Spleen (tissue), 11 donors: ENCODE measurements at regions not wholly inside any gene's neighbourhood (a gene's known extent, or its start where the extent isn't known, plus 50 kb on each side); places are given as distances from the start of the nearest gene placed in this dataset.
"Not testable (repeated sequence)": the region's sequence is repeated elsewhere in the genome, so short reads cannot be mapped to it uniquely, and the experiment has no call there.

Source experiments
- DNase-seq: peaks from one replicate; pipeline ENCODE4 v3.0.0-alpha.2; 2020
- H3K27ac ChIP-seq, 8 donors: fragments of 200-600 bp; sonication (generic) in 7 of 8; 1 replicate in 4 of 8; 2 replicates in 4 of 8; pipeline versions ENCODE4 v1.5.0 to v1.8.0; 2016 to 2021; ENCODE audit warnings: inconsistent platforms in 4 of 8, mild to moderate bottlenecking in 4 of 8, moderate library complexity in 1 of 8
- H3K27me3 ChIP-seq, 7 donors: fragments of 200-600 bp; sonication (generic) in 6 of 7; replicated peaks in 1 of 7; 1 replicate in 4 of 7; 2 replicates in 3 of 7; pipeline versions ENCODE4 v1.5.0 to v1.8.0; 2016 to 2021; ENCODE audit warnings: inconsistent platforms in 3 of 7, mild to moderate bottlenecking in 1 of 7
- H3K36me3 ChIP-seq, 6 donors: fragments of 200-600 bp; sonication (generic) in 5 of 6; 1 replicate in 4 of 6; 2 replicates in 2 of 6; pipeline versions ENCODE4 v1.5.0 to v1.8.0; 2016 to 2021; ENCODE audit warnings: inconsistent platforms in 2 of 6
- H3K4me1 ChIP-seq, 6 donors: fragments of 200-600 bp; sonication (generic) in 5 of 6; 1 replicate in 3 of 6; 2 replicates in 3 of 6; pipeline versions ENCODE4 v1.5.0 to v1.8.0; 2016 to 2021; ENCODE audit warnings: inconsistent platforms in 3 of 6
- H3K4me3 ChIP-seq, 8 donors: fragments of 200-600 bp; sonication (generic) in 7 of 8; 1 replicate in 4 of 8; 2 replicates in 4 of 8; pipeline versions ENCODE4 v1.5.0 to v1.8.0; 2016 to 2021; ENCODE audit warnings: inconsistent platforms in 4 of 8, mild to moderate bottlenecking in 4 of 8, moderate library complexity in 2 of 8
- H3K9me3 ChIP-seq, 8 donors: fragments of 200-600 bp; sonication (generic) in 7 of 8; 1 replicate in 4 of 8; 2 replicates in 4 of 8; pipeline versions ENCODE4 v1.5.0 to v1.8.0; 2016 to 2021; ENCODE audit warnings: inconsistent platforms in 4 of 8
- POLR2A ChIP-seq, 3 donors: fragments of 450-650 bp; IDR thresholded peaks; one replicate each; pipeline ENCODE4 v1.5.1; 2017; ENCODE audit warnings: antibody characterized with exemption in 3 of 3, mild to moderate bottlenecking in 1 of 3
- POLR2AphosphoS5 ChIP-seq, 3 donors: sonication (generic); formaldehyde crosslinking; IDR thresholded peaks; one replicate each; pipeline ENCODE4 v1.5.1; 2017; ENCODE audit warnings: antibody characterized with exemption in 3 of 3
- WGBS, 5 donors: extraction: QIAGEN DNeasy Blood & Tissue Kit in 3 of 5; methylation state at CpG; one replicate each; pipeline versions ENCODE4 v1.1.5 to v1.1.7; 2013 to 2018; 5-methylcytosine and 5-hydroxymethylcytosine counted together
- intact Hi-C: fragments of 100-400 bp; cut with DNase I; formaldehyde crosslinking; loops from one replicate; pipeline ENCODE4 v1.15.0; 2023; ENCODE audit warnings: low total_unique reads
- TF ChIP-seq, protein P1 (sequence below), 11 experiments: fragments of 200-600 bp in 7 of 11; fragments of 450-650 bp in 4 of 11; sonication (generic) in 4 of 11; IDR thresholded peaks in 8 of 11; conservative IDR thresholded peaks in 3 of 11; 1 replicate in 7 of 11; 2 replicates in 4 of 11; pipeline versions ENCODE4 v1.4.0 to v1.8.0; 2016 to 2021; ENCODE audit warnings: antibody characterized with exemption in 11 of 11, inconsistent platforms in 4 of 11, mild to moderate bottlenecking in 1 of 11
- donor health status: healthy with polysubstance abuse.
- donor health status: DM: no; HTN: no; CAD: no; lungs with moderate emphysema.
- donor health status: DM: no; HTN: no; CAD: no.
- donor health status: Bipolar disorder and iron deficiency.
- donor health status: healthy.
- donor health status: DM: no; HTN: no; CAD: no.
- donor health status: DM: yes; HTN: yes; CAD: no.

DNA sequence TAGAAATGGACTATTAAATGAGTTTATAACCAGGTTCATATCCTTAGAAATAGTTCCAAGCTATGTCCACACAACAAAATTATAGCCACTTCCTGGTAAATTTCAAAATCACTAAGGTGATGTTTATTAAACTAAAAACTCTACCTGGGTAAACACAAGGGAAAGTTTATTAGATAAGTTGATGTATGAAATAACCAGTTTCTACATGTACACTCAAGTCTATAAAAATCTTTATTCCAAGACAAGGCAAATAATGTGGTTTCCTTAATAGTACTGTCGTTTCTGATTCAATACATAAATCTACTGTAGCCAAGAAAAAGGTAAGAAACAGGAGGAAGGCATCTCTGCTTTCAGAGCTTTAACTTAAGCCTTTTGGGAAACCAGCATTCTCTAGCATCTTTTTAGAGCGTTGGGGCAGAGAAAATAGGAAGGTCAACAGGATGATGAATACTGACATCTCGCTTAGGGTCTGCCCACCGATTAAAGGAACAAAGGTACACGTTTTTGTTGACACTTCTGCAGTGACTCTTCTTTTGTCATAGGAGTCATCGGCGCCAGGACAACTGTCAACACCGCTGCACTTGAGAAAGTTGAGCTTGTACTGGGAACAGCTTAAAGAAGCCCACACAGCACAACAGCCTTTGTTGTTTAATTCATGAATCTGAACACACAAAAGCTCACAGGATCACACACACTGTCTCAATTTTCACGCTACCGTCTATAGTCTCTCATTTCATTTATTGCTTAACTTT is 513.6 kb downstream of the SLCO4C1 start:
- intact Hi-C loops, result no loop called here
- Histone ChIP-seq H3K27ac (no peak overlapping the region), H3K9me3 (peaks cover 0 to 7% (median 2%) of the 10 kb centered on the region in 8 donors), H3K4me1 (no peaks in the 10 kb centered on the region), H3K4me3 (no peak overlapping the region), H3K27me3 (no peaks in the 10 kb centered on the region), H3K36me3 (no peaks in the 10 kb centered on the region)
- no peak for DNase-seq
- 66 to 82% (median 73%) methylated on average over 10 of the region's 10 CpGs for WGBS, 5 donors
- no peak for TF ChIP-seq POLR2AphosphoS5 (IDR thresholded peaks at IDR 0.05)
- no peak for TF ChIP-seq POLR2A (IDR thresholded peaks at IDR 0.05)
- TF ChIP-seq, protein P1, sequence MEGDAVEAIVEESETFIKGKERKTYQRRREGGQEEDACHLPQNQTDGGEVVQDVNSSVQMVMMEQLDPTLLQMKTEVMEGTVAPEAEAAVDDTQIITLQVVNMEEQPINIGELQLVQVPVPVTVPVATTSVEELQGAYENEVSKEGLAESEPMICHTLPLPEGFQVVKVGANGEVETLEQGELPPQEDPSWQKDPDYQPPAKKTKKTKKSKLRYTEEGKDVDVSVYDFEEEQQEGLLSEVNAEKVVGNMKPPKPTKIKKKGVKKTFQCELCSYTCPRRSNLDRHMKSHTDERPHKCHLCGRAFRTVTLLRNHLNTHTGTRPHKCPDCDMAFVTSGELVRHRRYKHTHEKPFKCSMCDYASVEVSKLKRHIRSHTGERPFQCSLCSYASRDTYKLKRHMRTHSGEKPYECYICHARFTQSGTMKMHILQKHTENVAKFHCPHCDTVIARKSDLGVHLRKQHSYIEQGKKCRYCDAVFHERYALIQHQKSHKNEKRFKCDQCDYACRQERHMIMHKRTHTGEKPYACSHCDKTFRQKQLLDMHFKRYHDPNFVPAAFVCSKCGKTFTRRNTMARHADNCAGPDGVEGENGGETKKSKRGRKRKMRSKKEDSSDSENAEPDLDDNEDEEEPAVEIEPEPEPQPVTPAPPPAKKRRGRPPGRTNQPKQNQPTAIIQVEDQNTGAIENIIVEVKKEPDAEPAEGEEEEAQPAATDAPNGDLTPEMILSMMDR (IDR thresholded peaks at IDR 0.05 in 8 of 11, conservative IDR thresholded peaks at IDR 0.05 in 3 of 11), result no peak

DNA sequence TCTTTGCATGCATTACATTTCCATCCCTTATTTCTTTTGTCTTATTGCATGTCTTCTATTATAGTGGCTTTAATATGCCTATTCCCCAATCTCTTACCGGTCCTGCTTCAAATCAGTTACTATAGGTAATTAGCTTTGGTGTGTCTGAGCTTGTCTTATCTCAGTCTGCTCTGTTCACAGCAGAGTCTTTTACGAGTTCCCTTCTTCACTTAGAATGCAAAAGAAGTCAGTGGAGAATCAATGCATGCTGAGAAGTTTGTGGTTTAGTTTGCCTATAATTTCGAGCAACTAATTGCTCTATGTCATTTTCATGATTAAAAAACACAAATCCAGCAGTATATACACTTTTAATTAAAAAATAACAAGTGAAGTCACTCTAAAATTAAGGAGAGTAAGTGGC is 545.0 kb downstream of the SLCO4C1 start:
- H3K9me3 ChIP-seq, result peaks cover 0 to 21% (median 11%) of the 10 kb centered on the region in 8 donors
- 52 to 72% (median 62%) methylated on average over 3 of the region's 3 CpGs for WGBS, 5 donors
- DNase-seq, result no peak
- no peak overlapping the region for H3K4me3 ChIP-seq
- intact Hi-C loops, result no loop called here
- no peaks in the 10 kb centered on the region for H3K36me3 ChIP-seq
- no peaks in the 10 kb centered on the region for H3K4me1 ChIP-seq
- TF ChIP-seq POLR2A (IDR thresholded peaks at IDR 0.05) (no peak), POLR2AphosphoS5 (IDR thresholded peaks at IDR 0.05) (no peak)
- TF ChIP-seq, protein P1 (IDR thresholded peaks at IDR 0.05 in 8 of 11, conservative IDR thresholded peaks at IDR 0.05 in 3 of 11), result no peak
- H3K27ac ChIP-seq, result no peak overlapping the region
- no peaks in the 10 kb centered on the region for H3K27me3 ChIP-seq

DNA sequence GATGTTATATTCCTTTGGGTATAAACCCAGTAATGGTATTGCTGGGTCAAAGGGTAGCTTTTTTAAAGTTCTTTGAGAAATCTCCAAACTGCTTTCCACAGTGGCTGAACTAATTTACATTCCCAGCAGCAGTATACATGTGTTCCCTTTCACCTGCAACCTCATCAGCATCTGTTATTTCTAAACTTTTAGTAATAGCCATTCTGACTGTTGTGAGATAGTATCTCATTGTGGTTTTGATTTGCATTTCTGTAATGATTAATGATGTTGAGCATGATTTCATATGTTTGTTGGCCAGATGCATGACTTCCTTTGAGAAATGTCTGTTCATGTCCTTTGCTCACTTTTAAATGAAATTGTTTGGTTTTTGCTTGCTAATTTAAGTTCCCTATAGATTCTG is 553.1 kb downstream of the SLCO4C1 start:
- H3K4me1 ChIP-seq, H3K36me3 ChIP-seq, DNase-seq, H3K4me3 ChIP-seq, intact Hi-C loops, H3K27me3 ChIP-seq, H3K27ac ChIP-seq: not testable (repeated sequence)
- H3K9me3 ChIP-seq, result peaks cover 0 to 25% (median 18%) of the 10 kb centered on the region in 8 donors

DNA sequence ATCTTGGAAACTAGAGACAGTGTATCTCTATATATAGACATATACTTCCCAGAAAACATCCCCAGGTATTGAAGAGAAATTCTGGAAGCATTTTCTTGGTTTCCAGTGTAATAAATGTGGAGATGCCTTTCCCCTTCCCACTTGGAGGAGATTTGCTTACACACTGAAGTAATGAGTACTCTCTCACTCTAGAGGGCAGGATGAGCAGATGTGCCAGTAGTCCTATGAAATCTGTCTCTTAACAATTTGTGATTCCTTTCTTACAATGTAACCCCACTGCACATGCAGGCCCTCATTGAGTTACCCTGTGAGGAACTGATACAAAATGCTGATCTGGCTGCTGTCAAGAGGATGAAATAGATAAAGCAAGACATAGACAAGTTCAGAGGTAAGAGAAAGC is 567.2 kb downstream of the SLCO4C1 start:
- Histone ChIP-seq H3K27ac (no peak overlapping the region), H3K4me1 (no peaks in the 10 kb centered on the region), H3K27me3 (no peaks in the 10 kb centered on the region), H3K36me3 (no peaks in the 10 kb centered on the region), H3K9me3 (no peaks in the 10 kb centered on the region), H3K4me3 (no peak overlapping the region)
- no peak for DNase-seq
- intact Hi-C loops, result no loop called here
- TF ChIP-seq, protein P1 (IDR thresholded peaks at IDR 0.05 in 8 of 11, conservative IDR thresholded peaks at IDR 0.05 in 3 of 11), result no peak
- no peak for TF ChIP-seq POLR2A (IDR thresholded peaks at IDR 0.05)

DNA sequence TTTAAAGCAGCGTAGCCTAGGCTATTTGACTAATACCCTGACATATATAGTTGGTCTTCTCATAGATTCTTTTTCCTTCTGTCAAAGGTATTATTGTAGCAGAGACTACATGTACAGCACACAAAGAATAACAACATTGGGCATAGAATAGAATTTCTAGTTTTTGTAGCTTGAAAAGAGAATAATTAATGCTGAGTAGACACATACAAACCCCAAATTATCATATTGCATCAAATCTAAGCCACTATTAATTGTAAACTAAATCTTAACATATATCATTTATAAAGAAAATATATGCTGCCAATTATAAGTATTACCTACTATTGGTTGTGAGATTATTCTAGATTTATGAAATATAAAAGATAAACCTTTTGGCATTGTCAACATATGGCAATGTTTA is 574.5 kb downstream of the SLCO4C1 start:
- intact Hi-C loops, result no loop called here
- H3K27ac ChIP-seq, result no peak overlapping the region
- 42 to 88% (median 84%) methylated on average over 1 of the region's 1 CpG for WGBS, 5 donors
- no peak for DNase-seq
- H3K4me3 ChIP-seq, result no peak overlapping the region
- TF ChIP-seq POLR2A (IDR thresholded peaks at IDR 0.05), result no peak
- no peak for TF ChIP-seq POLR2AphosphoS5 (IDR thresholded peaks at IDR 0.05)
- TF ChIP-seq, protein P1 (IDR thresholded peaks at IDR 0.05 in 8 of 11, conservative IDR thresholded peaks at IDR 0.05 in 3 of 11), result no peak
- no peaks in the 10 kb centered on the region for H3K9me3 ChIP-seq
- no peaks in the 10 kb centered on the region for H3K36me3 ChIP-seq
- no peaks in the 10 kb centered on the region for H3K4me1 ChIP-seq
- no peaks in the 10 kb centered on the region for H3K27me3 ChIP-seq
